HepG2 (cell line): ENCODE measurements at regions not wholly inside any gene's neighbourhood (a gene's known extent, or its start where the extent isn't known, plus 50 kb on each side); places are given as distances from the start of the nearest gene placed in this dataset.

Experiments used
- BCL6 ChIP-seq: IDR thresholded peaks from 2 replicates; pipeline ENCODE4 v1.6.1; 2016; ENCODE audit warnings: missing genetic modification reagents, missing compliant biosample characterization
- BCLAF1 ChIP-seq: fragments of 450-650 bp; IDR thresholded peaks from 2 replicates; pipeline ENCODE4 v1.6.1; 2017; ENCODE audit warnings: mild to moderate bottlenecking
- DRAP1 ChIP-seq: IDR thresholded peaks from 2 replicates; pipeline ENCODE4 v1.6.1; 2016; ENCODE audit warnings: missing genetic modification reagents, missing compliant biosample characterization
- ELF3 ChIP-seq: IDR thresholded peaks from 2 replicates; pipeline ENCODE4 v1.6.1; 2016; ENCODE audit warnings: missing genetic modification reagents, missing compliant biosample characterization
- FOXM1 ChIP-seq: sonication (generic); formaldehyde crosslinking; IDR thresholded peaks from 2 replicates; pipeline ENCODE4 v1.5.0; 2020; ENCODE audit warnings: missing genetic modification reagents
- FOXO1 ChIP-seq: sonication (generic); formaldehyde crosslinking; IDR thresholded peaks from 2 replicates; pipeline ENCODE4 v1.4.0; 2020; ENCODE audit warnings: missing genetic modification reagents
- HDAC6 ChIP-seq: fragments of 200-600 bp; sonication (generic); IDR thresholded peaks from 2 replicates; pipeline ENCODE4 v1.7.0; 2017; ENCODE audit warnings: mild to moderate bottlenecking, antibody characterized with exemption, low read length, low read depth
- HMG20B ChIP-seq: conservative IDR thresholded peaks from 2 replicates; pipeline ENCODE4 v1.6.1; 2016; ENCODE audit warnings: missing genetic modification reagents, missing compliant biosample characterization
- MLX ChIP-seq: IDR thresholded peaks from 2 replicates; pipeline ENCODE4 v1.6.1; 2016
- NR2C2 ChIP-seq: sonication (generic); formaldehyde crosslinking; IDR thresholded peaks from 2 replicates; pipeline ENCODE4 v1.4.0; 2020; ENCODE audit warnings: missing genetic modification reagents, mild to moderate bottlenecking, moderate library complexity, borderline replicate concordance
- SNAPC2 ChIP-seq: sonication (generic); formaldehyde crosslinking; IDR thresholded peaks from 2 replicates; pipeline ENCODE4 v1.8.1; 2022; ENCODE audit warnings: mild to moderate bottlenecking, missing genetic modification reagents
- TARDBP ChIP-seq: sonication (generic); formaldehyde crosslinking; IDR thresholded peaks from 2 replicates; pipeline ENCODE4 v1.8.0; 2022; ENCODE audit warnings: mild to moderate bottlenecking, missing genetic modification reagents
- TFAP4 ChIP-seq: sonication (generic); IDR thresholded peaks from 2 replicates; pipeline ENCODE4 v1.6.1; 2016; ENCODE audit warnings: low read depth, borderline replicate concordance
- ZBTB25 ChIP-seq: IDR thresholded peaks from 2 replicates; pipeline ENCODE4 v1.6.1; 2018; ENCODE audit warnings: missing genetic modification reagents
- ZFX ChIP-seq: sonication (generic); formaldehyde crosslinking; IDR thresholded peaks from 2 replicates; pipeline ENCODE4 v1.4.0; 2020; ENCODE audit warnings: mild to moderate bottlenecking, low read depth, missing genetic modification reagents, moderate library complexity
- ZNF644 ChIP-seq: IDR thresholded peaks from 2 replicates; pipeline ENCODE4 v1.6.1; 2016; ENCODE audit warnings: low read depth
- ZNF800 ChIP-seq: sonication (generic); formaldehyde crosslinking; IDR thresholded peaks from 2 replicates; pipeline ENCODE4 v1.4.0; 2020; ENCODE audit warnings: missing genetic modification reagents

- TF ChIP-seq BCL6 (CRISPR knock-in tag) (peak; percentile 85), ZBTB25 (CRISPR knock-in tag) (peak; percentile 31; the same call in 1 of the 2 replicates), FOXO1 (CRISPR knock-in tag) (peak; percentile 54), ZNF800 (no peak), TFAP4 (no peak), HDAC6 (no peak), ZNF644 (0 out of 2 replicates have a peak, but pooled peaks have one; percentile 20), ZFX (no peak), HMG20B (CRISPR knock-in tag) (peak; percentile 85), MLX (CRISPR knock-in tag) (peak; percentile 76; the same call in 1 of the 2 replicates), ELF3 (CRISPR knock-in tag) (peak; percentile 90), NR2C2 (CRISPR knock-in tag) (0 out of 2 replicates have a peak, but pooled peaks have one; percentile 38), DRAP1 (no peak), SNAPC2 (no peak), BCLAF1 (no peak), TARDBP (peak; percentile 73; the same call in 1 of the 2 replicates), FOXM1 (CRISPR knock-in tag) (no peak)
These were observed 850.8 kb upstream of the ROBO1 start (continued) for GRCh38 chr3:80618295-80619256.
